ENCODE measurements at regions not wholly inside any gene's neighbourhood (a gene's known extent, or its start where the extent isn't known, plus 50 kb on each side); places are given as distances from the start of the nearest gene placed in this dataset.

DNA sequence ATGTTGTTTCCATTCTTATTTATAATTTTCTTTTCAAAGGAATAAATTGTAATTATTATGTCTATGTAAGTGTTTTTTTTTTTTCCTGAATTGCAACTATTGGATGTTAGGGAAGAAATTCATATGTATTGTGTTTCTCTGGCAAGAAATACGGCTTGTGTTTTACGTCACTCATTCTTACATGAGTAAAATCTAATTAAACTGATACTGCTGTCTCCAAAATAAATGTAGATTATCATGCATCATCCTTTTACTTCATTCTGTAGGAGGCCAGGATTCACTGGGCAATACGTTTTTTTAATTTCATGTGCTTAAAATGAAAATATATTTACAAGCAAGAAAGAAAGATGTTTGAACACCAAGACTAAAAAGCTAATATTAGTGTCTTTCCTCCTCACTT is 590.8 kb downstream of the OTOL1 start:
- H3K36me3 ChIP-seq (ENCODE audit: control insufficient read depth in 4 of 4, insufficient read depth in 4 of 4, low read length in 4 of 4) = no peaks in the 10 kb centered on the region
- H3K4me3 ChIP-seq = no peak overlapping the region
- no peaks in the 10 kb centered on the region for H3K27me3 ChIP-seq (ENCODE audit: control insufficient read depth in 3 of 3, insufficient read depth in 3 of 3, low read length in 2 of 3)
- WGBS, 2 donors = 65 to 72% methylated on average over 3 of the region's 3 CpGs
- H3K27ac ChIP-seq (ENCODE audit: low read depth in 1 of 2, low read length in 1 of 2) = no peak overlapping the region
- ATAC-seq (ENCODE audit: insufficient read depth, low FRiP score) = no peak
- no peak for DNase-seq
- H3K4me1 ChIP-seq (ENCODE audit: control insufficient read depth in 5 of 5, insufficient read depth in 5 of 5, low read length in 5 of 5) = no peaks in the 10 kb centered on the region
- TF ChIP-seq, protein P1, sequence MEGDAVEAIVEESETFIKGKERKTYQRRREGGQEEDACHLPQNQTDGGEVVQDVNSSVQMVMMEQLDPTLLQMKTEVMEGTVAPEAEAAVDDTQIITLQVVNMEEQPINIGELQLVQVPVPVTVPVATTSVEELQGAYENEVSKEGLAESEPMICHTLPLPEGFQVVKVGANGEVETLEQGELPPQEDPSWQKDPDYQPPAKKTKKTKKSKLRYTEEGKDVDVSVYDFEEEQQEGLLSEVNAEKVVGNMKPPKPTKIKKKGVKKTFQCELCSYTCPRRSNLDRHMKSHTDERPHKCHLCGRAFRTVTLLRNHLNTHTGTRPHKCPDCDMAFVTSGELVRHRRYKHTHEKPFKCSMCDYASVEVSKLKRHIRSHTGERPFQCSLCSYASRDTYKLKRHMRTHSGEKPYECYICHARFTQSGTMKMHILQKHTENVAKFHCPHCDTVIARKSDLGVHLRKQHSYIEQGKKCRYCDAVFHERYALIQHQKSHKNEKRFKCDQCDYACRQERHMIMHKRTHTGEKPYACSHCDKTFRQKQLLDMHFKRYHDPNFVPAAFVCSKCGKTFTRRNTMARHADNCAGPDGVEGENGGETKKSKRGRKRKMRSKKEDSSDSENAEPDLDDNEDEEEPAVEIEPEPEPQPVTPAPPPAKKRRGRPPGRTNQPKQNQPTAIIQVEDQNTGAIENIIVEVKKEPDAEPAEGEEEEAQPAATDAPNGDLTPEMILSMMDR (IDR thresholded peaks at IDR 0.05; ENCODE audit: control extremely low read depth, extremely low read depth) = no peak
- no peaks in the 10 kb centered on the region for H3K9me3 ChIP-seq (ENCODE audit: control insufficient read depth in 4 of 4, insufficient read depth in 3 of 4, low read length in 3 of 4)
- no peak overlapping the region for H3K9ac ChIP-seq (ENCODE audit: insufficient read depth in 1 of 2, low read length in 2 of 2)

DNA sequence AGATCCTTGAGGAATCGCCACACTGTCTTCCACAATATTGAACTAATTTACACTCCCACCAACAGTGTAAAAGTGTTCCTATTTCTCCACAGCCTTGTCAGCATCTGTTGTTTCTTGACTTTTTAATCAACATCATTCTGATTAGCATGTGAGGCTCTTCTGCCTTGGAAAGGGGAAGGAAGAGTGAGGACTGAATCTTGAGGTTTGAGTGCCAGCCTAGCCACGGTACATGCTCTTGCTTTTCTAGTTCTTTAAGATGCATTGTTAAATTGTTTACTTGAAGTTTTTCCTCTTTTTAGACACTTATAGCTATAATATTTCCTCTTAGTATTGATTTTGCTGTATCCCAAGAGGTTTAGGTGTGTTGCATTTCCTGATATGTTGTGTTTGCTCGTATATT is 596.1 kb downstream of the OTOL1 start:
- no peak for DNase-seq
- 39 to 44% methylated on average over 3 of the region's 3 CpGs for WGBS, 2 donors
- H3K36me3 ChIP-seq (ENCODE audit: control insufficient read depth in 4 of 4, insufficient read depth in 4 of 4, low read length in 4 of 4) = no peaks in the 10 kb centered on the region
- no peaks in the 10 kb centered on the region for H3K27me3 ChIP-seq (ENCODE audit: control insufficient read depth in 3 of 3, insufficient read depth in 3 of 3, low read length in 2 of 3)
- no peaks in the 10 kb centered on the region for H3K4me1 ChIP-seq (ENCODE audit: control insufficient read depth in 5 of 5, insufficient read depth in 5 of 5, low read length in 5 of 5)
- no peak overlapping the region for H3K4me3 ChIP-seq
- TF ChIP-seq, protein P1 (IDR thresholded peaks at IDR 0.05; ENCODE audit: control extremely low read depth, extremely low read depth) = no peak
- H3K27ac ChIP-seq (ENCODE audit: low read depth in 1 of 2, low read length in 1 of 2) = no peak overlapping the region
- no peak overlapping the region for H3K9ac ChIP-seq (ENCODE audit: insufficient read depth in 1 of 2, low read length in 2 of 2)
- no peaks in the 10 kb centered on the region for H3K9me3 ChIP-seq (ENCODE audit: control insufficient read depth in 4 of 4, insufficient read depth in 3 of 4, low read length in 3 of 4)
- ATAC-seq (ENCODE audit: insufficient read depth, low FRiP score) = no peak

- DNase-seq = no peak
- Histone ChIP-seq H3K4me3 (no peak overlapping the region), H3K36me3 (ENCODE audit: control insufficient read depth in 4 of 4, insufficient read depth in 4 of 4, low read length in 4 of 4) (no peaks in the 10 kb centered on the region), H3K27ac (ENCODE audit: low read depth in 1 of 2, low read length in 1 of 2) (no peak overlapping the region), H3K27me3 (ENCODE audit: control insufficient read depth in 3 of 3, insufficient read depth in 3 of 3, low read length in 2 of 3) (no peaks in the 10 kb centered on the region), H3K4me1 (ENCODE audit: control insufficient read depth in 5 of 5, insufficient read depth in 5 of 5, low read length in 5 of 5) (no peaks in the 10 kb centered on the region), H3K9ac (ENCODE audit: insufficient read depth in 1 of 2, low read length in 2 of 2) (no peak overlapping the region), H3K9me3 (ENCODE audit: control insufficient read depth in 4 of 4, insufficient read depth in 3 of 4, low read length in 3 of 4) (no peaks in the 10 kb centered on the region)
- TF ChIP-seq, protein P1 (IDR thresholded peaks at IDR 0.05; ENCODE audit: control extremely low read depth, extremely low read depth) = no peak
- 65 to 76% methylated on average over 3 of the region's 3 CpGs for WGBS, 2 donors
- no peak for ATAC-seq (ENCODE audit: insufficient read depth, low FRiP score)
These were observed 597.7 kb downstream of the OTOL1 start for GRCh38 chr3:162094301-162094700.

DNA sequence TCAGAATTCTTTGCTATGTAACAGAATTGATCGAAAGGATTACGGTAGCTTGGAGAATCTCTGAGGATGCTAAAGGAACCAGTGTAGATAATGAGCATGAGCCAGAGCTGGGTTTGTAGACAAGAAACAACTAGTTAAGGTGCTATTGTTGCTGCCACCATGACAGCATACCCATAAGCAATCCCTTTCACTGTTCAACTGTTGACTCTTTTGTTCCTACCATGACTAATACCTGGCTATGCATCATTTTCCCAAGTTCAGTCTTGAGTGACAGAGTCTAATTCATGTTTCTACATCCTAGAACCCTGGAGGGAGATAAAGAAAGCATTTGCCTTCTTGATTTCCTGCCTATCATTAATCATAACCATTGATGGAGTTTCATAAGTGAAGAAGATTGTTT is 600.3 kb downstream of the OTOL1 start:
- WGBS, 2 donors = 24% methylated on average over 2 of the region's 2 CpGs
- TF ChIP-seq, protein P1 (IDR thresholded peaks at IDR 0.05; ENCODE audit: control extremely low read depth, extremely low read depth) = no peak
- Histone ChIP-seq H3K9me3 (ENCODE audit: control insufficient read depth in 4 of 4, insufficient read depth in 3 of 4, low read length in 3 of 4) (no peaks in the 10 kb centered on the region), H3K36me3 (ENCODE audit: control insufficient read depth in 4 of 4, insufficient read depth in 4 of 4, low read length in 4 of 4) (no peaks in the 10 kb centered on the region), H3K9ac (ENCODE audit: insufficient read depth in 1 of 2, low read length in 2 of 2) (no peak overlapping the region), H3K27me3 (ENCODE audit: control insufficient read depth in 3 of 3, insufficient read depth in 3 of 3, low read length in 2 of 3) (no peaks in the 10 kb centered on the region), H3K4me1 (ENCODE audit: control insufficient read depth in 5 of 5, insufficient read depth in 5 of 5, low read length in 5 of 5) (no peaks in the 10 kb centered on the region), H3K4me3 (no peak overlapping the region), H3K27ac (ENCODE audit: low read depth in 1 of 2, low read length in 1 of 2) (no peak overlapping the region)
- DNase-seq (no peak), ATAC-seq (ENCODE audit: insufficient read depth, low FRiP score) (no peak)
